ENCODE measurements at regions not wholly inside any gene's neighbourhood (a gene's known extent, or its start where the extent isn't known, plus 50 kb on each side); places are given as distances from the start of the nearest gene placed in this dataset.

DNA sequence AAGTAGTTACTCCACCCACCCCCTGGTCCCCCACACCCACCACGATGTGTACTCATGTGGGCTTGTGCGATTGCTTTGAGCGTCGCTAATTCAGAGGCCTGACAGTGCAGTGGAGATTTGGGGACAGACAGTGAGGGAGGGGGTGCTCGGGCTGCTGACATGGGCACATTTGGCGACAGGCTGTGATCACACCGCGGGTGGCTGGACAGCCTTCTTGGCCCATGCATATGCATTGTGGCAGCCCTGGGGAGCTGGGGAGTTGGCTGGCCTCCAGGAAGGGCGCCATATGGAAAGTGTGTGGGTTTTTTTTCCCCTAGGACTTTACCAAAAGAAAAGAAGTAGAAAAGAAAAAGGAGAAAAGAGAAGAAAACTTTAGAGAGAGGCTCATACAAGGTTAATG lies 275.5 kb upstream of the N4BP1 start:
- ATAC-seq, result no peak

- no peak for ATAC-seq
Observed at GRCh38 chr16:48881272-48881671, 271.3 kb upstream of the N4BP1 start.

GRCh38 chr16:48879223-48880122 lies 269.5 kb upstream of the N4BP1 start:
- ATAC-seq, result no peak

- ATAC-seq, result no peak
Observed at GRCh38 chr16:48877946-48878345, 268.0 kb upstream of the N4BP1 start.

- no peak for ATAC-seq
Observed at GRCh38 chr16:48870141-48870540, 260.2 kb upstream of the N4BP1 start.

DNA sequence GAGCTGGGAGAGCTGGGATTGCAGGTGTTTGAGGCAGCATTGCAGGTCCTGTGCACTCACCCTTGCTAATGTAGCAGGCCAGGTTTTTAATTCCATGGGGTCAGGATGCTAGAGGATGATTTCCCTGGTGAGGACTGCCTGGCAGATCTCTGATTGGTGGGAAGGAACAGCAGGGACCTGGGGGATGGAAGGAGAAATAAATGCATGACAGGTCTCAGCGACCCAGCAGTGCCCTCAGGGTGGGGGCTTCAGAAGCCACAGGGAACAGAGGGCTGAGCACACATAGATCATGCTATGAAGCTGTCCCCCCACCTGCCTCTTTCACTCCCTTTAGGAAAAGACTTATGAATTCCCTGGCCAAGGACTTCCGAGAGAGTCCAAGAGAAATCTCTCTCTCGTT lies 255.5 kb upstream of the N4BP1 start:
- no peak for ATAC-seq

DNA sequence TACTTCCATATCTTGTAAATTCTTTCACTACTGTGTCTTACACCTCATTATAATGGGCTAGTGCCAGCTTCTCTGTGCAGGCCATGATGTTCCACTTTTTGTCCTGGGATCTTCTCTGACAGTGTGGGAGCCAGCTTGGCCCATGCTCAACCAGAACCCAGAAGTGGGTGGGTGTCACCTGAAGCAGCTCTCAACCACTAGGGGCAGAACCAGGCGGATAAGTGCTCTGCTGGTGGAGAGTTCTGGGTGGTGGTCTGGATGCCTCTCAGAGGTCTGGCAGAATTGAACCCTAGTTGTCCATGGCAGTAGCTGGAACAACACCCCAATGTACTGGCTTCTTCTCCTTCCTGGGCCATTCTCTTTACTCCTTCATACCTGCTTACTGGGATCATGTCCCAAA lies 254.1 kb upstream of the N4BP1 start:
- no peak for ATAC-seq

- no peak for ATAC-seq
Observed at GRCh38 chr16:48862087-48862532, 252.1 kb upstream of the N4BP1 start.

DNA sequence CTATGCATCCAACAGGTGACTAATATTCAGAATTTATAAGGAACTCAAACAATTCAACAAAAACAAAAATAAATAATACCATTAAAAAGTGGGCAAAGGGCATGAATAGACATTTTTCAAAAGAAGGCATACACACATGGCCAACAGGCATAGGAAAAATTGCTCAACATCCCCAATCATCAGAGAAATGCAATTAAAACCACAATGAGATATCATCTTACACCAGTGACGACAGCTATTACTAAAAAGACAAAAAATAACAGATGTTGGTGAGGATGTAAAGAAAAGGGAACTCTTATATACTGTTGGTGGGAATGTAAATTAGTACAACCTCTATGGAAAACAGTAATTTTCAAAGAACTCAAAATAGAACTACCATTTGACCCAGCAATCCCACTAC lies 250.4 kb upstream of the N4BP1 start:
- ATAC-seq, result no peak

- ATAC-seq, result no peak
Observed at GRCh38 chr16:48852951-48853350, 243.0 kb upstream of the N4BP1 start.

GRCh38 chr16:48852458-48852857 lies 242.5 kb upstream of the N4BP1 start:
- ATAC-seq, result no peak

DNA sequence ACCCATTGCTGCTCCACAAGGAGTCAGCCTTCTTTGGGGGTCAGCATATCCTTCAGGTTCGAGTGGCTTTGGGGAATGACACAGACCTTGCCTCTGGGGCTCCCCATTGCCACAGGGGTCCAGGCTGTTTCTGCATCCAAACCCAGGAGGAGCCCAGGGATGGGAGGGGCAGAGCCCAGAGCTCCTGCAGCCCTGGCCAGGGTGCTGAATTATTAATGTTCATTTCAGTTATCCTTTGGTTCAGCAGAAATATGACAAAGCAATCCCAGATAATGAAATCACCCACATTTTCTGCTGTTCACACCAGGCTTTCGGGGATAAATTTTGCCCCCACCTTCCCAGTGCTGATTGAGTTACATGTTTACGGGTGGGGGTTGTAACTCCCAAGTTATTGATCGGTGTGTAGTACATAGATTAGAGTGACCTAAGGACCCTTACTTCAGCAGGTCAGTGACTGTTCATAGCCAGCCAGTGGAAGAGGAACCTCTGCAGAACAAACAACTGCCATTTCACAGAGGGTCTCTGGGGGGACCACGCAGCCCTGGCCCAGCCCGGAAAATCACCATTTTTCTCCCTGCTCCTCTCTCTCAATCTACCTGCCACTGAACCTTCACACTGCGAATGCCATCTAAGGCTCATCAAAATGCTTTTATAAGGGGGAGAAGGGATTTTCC lies 240.3 kb upstream of the N4BP1 start:
- ATAC-seq, result no peak

- ATAC-seq, result no peak
Observed at GRCh38 chr16:48846277-48846676, 236.3 kb upstream of the N4BP1 start.

DNA sequence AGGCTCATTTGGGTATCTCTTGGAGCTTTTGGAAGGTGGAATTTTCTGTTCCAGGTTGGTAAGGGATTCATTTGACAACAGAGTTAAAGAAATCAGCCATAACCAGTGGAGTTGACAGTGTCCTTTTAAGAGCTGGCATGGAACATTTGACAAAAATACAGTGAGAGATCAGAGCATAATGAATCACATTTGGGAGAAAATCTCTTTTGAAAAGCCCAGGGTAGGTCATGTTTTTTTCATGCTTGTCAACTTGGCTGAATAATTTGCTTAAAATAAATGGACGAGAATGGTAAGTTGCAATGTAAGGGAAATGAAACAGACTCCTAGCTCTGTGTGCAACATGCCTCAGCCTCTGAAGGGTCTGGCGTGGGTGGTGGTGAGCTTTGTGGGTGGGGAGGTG lies 235.3 kb upstream of the N4BP1 start:
- no peak for ATAC-seq

DNA sequence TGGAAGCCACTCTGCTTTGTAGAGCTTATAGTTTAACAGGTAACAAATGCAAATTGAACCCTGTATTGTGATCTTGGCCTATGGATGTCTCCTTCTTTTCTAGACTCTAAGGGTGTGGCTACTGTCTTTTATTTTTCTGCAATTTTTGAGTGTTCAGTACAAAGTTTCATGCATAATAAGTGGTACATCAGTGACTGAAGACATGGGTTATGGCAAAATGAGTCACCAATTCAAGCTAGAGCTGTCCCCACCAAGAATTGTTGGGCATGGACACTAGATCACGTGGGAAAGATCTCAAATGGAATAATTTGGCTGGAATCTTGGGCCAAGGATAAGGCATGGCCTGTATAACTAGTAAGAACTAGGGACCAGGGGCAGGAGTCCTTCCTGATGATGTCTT lies 228.4 kb upstream of the N4BP1 start:
- ATAC-seq, result no peak

DNA sequence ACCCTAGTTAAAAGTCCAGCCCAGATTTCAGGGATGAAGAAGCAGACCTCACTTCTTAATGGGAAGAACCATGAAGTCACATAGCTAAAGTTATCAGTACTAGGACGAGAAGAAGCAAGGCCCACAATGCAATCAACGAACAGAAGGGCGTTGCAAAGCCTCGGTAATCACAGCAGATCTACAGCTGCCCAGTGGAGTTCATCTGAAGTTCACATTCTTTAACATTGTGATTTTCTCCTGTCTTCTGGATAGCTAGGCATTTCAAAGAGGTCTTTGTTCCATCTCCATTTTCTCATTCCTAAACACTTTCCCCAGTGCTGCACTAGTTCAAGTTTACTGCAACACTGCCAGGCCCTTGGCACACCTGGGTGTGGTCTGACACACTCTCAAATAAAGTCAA lies 226.7 kb upstream of the N4BP1 start:
- no peak for ATAC-seq

GRCh38 chr16:48836067-48836466 lies 226.1 kb upstream of the N4BP1 start:
- ATAC-seq, result no peak

DNA sequence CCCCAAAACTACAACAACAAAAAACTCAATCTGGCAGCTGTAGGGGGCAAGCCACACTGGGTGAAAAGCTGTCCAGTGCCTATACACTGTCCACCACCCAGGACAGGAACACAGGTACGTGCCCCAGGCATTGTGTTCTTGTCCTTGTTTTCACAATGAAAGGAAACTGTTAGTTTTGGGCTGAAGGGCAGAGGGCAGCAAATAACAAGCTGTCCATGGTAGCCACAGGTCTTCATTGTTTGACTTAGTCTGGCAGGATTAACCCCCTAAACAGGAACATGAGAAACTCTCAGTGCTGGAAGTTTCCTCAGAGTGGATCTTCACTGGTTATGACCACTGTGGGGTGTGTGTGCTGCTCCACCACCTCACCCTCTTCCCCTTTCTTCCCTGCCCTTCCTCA lies 224.6 kb upstream of the N4BP1 start:
- ATAC-seq, result no peak

DNA sequence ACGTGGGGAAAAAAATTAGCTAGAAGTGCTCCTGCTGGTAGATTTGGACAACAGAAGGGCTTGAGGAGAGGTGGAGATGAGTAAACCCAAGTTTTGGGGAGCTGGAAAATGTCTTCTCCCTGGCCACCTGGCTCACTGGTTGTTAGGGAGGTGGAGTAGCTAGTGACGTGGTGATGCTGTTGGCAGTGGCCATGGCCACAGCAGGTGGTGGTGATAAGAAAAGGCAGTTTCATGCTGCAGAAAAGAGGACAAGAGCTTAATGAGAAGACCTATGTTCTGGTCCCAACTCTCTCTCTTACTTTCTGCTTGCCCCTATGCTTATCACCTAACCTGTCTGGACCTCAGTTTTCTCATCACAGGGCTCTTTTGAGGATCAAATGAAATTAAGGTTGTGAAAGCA lies 223.5 kb upstream of the N4BP1 start:
- no peak for ATAC-seq

GRCh38 chr16:48831076-48831722 lies 221.2 kb upstream of the N4BP1 start:
- ATAC-seq, result no peak

DNA sequence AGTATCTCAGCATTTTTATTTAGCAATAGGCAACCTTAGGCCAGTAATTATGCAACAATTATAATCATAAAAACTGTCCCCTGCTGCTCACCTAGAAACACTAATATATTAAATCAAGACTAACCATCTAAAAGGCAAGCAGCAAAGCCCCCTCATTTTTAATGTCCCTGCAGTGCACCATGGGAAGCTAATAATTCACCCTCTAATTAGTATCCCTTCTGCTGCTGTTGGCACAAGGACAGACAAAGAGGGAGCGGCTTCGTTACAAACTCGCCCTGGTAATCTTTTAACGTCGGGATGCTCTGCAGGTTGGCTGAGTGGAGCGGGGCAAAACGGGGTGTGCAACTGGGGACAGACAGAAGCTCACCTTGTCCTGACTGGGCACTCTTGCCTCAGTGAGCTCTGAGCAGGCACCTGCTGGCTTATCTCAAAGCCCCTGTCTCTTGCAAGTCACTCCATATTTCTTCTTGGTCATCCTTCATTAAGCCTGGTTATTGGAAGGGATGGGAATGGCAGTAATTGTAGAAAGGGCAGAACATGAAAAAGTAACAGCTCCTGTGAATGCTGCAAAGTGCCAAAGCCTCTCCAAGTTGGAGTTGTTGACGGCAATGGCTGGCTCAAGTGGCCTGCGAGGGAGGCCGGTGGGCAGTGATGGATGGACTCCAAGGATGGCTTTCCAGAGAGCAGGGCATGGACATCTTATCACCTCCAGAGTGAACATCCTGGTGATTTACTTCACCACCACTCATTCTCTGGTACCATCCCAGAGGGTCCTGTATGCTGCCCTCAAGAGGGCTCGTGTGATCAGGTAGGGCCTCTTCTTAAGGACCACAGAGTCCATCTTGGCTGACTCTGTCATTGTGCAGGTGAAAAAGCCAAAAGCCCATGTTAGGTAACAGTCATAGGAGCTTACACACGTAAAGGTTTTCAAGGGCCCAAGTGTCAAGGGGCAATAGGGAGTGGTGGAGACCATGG lies 219.6 kb upstream of the N4BP1 start:
- no peak for ATAC-seq

DNA sequence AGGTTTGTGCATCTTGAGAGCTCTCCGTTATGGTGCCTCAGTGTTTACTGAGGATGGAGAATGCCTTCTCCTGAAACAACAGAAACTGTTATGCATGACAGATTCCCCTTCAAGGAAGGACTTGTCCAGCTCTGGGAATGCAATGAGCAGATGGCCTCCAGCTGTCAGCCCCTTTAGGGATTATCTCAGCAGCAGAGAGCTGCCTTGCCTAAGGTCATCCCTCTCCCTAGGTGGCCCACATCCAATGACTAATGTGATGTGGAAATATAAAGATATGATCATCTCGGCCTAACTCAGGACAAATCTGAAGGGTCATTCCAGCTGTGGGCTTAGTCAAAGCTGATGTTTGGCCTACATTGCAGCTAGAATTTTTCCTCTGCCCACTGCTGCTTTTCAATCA lies 214.3 kb upstream of the N4BP1 start:
- ATAC-seq, result no peak
